ENCODE measurements at regions not wholly inside any gene's neighbourhood (a gene's known extent, or its start where the extent isn't known, plus 50 kb on each side); places are given as distances from the start of the nearest gene placed in this dataset.

DNA sequence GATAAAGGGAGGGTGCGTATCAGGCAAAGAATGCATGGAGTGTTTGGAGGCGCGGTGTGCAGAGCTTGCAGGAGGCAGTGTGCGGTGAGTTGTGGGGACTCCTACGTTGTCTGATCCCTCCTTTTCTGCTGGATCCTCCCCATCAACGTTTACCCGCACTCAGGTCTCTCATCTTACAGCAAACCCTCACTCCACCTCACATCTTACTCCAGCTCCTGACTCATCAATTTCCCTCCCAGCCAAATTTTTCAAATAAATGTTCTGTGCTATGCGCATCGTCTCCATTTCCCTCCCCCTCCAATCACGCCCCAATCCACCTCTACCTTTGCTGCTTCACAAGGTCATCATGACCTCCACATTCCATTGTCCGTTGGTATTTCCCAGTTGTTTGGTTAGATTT, 138.9 kb upstream of the KLF4 start:
- no peak for DNase-seq (ENCODE audit: low spot score)

DNA sequence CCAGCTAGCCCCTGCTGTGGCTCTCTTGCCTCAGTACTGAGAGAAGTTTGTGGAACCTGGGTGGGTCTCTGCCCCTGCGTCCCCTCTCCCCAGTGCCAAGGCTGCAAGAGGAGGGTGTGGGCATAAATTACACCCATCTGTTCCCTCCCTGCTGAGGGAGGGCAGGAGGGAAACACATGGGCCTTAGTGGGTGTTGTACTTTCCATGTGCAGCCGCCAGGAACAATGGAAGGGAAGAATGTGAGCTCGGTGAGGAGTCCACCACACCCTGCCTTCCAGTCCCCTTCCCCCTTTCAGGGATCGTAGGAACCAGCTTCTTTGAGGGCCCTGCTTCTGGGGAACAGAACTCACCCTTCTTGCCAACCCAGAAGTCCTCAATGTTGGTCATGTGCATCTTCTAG, 138.2 kb upstream of the KLF4 start:
- DNase-seq (ENCODE audit: low spot score), result no peak

DNA sequence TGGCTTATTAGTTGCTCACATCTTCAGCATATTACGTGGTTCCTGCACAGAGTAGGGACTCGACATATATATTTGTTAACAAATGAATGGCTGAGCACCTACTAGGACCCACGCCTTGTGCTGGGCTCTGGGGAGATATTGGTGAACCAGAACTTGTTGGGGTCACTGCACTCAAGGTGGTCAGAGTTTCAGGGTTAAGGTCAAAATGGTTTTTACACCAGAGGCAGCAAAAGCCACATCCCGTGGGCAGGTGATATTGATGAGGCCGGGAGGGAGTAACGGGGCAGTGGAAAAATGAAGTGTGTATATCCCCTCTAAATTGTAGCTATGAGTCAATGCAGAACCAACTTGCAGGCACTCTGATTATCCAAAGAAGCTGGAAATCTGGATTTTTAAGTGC, 136.5 kb upstream of the KLF4 start:
- no peak for DNase-seq (ENCODE audit: low spot score)

DNA sequence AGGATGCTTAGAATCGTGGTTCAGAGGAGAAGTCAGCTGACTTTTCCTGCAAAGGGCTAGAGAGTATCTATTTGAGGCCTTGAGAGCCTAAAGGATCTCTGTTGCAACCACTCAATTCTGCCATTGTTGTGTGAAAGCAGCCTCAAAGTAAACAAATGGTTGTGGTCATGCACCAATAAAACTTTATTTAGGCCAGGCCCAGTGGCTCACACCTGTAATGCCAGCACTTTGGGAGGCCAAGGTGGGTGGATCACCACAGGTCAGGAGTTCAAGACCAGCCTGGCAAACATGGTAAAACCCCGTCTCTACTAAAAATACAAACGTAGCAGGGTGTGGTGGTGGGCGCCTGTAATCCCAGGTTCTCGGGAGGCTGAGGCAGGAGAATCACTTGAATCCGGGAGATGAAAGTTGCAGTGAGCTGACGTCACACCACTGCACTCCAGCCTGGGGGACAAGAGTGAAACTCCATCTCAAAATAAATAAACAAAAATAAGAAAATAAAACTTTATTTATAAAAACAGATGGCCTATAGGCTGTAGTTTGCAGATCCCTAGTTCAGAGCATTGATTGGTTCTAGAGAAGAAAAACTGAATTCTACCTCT, 135.9 kb upstream of the KLF4 start:
- DNase-seq (ENCODE audit: low spot score), result no peak

DNA sequence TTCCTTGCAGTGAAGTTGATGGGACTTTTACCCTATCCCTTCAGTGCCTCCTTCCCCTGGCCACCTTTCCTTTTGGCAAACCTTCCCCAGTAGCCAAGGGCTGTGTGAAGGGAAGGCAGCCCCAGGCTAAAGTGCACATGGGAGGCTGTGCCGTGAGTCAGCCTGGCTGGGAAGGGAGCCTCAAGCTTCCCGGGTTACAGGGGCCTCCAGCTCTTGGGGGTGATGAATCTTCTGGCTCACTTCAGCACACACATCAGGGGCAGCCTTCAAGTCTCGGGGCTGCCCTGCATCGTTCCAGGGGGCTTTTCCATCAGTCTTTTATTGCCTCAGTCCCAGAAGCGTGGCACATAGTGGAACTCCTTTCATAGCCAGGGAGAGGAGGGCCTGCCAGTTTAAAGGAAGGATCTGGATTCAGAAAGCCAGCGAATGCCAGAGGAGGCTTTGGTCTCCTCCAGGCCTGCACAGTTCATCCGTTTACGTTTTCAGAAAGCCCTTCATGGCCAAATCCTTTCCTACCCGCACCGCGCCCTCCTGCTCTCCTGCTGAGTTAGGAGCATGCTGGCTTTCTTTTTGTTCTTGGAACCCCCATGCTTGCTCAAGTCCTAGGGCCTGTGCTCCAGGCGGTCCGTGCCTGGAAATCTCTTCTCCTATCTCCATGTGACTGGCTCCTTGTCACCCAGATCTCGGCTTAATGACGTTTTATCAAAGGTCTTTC, 134.8 kb upstream of the KLF4 start:
- DNase-seq (ENCODE audit: low spot score), result no peak

DNA sequence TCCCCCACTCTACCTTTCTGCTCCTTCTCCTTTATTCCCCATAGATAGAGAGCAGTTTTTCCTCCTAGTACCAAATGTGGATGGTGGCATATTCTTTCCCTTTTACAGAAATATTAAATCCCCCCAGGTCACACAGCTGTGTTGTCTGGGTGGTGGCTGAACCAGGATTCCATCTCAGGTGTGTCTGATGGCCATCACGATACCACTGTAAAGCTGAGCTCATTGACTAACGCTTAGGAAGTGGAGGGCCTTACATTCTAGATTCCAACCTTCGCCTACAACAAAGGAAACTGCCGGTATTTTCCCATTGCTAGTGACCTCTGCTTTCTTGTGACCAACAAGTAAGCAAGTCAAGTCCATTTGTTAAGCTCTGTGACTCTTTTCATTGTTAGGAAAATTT, 131.9 kb upstream of the KLF4 start:
- no peak for DNase-seq (ENCODE audit: low spot score)

DNA sequence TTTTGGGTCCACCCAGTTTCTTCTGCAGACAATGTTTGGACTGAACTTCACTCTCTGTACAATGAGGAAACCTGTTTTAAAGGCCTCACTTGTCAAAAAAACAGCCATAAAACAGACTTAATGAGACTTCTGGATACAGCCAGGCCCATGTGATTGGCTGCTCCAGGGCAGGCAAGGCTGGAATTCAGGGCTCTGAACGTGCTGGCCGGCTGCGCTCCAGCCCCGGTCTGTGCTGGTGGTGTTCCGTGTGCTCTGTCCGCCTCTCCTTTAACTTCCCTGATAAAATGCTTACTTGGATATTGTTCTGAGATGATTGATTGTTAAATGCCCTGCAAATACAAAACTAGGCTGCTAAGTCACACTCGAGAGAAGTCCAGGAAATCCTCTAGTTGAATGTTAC, 131.2 kb upstream of the KLF4 start:
- no peak for DNase-seq (ENCODE audit: low spot score)

DNA sequence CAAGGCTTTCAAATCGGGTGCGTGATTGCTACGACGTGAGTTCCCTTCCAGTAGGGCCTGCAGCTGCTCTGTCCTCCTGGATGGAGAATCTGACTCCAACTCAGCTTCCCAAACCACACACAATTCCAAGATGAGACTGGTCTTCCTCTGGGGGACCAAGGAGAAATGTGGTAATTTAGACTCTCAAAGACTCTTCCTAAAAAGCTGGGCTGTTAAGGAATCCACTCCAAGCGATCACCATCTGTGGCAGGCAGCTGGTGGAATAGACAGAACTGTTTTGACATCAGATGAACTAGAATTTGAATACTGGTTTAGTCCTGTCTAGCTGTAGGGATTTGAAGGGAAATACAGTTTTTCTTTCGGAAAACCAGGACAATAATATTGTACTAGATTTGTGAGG, 130.7 kb upstream of the KLF4 start:
- no peak for DNase-seq (ENCODE audit: low spot score)

DNA sequence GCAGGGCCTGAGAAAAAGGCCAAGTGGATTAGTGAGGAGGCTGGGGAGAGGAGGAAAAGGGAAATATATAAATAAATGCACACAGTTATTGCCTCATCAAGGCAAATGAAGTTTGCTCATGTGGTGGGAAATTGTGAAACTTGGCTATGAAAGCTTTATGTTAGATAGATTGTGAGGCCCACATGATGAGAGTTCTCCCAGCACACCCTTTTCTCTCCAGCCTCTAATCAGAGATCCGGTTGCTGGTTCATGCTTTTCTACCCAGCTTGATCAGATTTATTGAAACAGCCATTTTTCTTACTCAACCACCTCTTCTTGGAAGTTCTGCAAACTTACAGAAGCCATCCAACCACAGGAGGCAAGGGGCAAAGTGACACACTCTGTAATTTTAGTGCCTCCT, 125.8 kb upstream of the KLF4 start:
- DNase-seq (ENCODE audit: low spot score), result no peak

DNA sequence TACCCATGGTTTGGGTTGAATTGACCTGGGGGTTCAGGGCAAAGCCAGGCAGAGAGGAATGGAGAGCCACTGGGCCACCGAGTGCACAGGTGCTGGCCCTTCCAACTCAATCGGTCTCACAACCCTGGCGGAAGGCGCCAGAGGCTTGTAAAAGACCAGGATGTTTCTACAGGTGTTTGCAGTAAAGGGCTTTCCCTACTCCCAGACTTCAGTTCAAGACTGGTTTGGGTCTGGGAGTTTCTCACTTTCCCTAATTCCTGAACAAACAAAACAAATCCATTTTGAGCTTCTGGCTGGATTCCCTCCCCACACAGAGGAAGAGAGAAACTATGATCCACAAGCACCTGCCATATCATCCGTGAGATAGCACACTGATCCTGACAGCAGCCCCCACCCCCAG, 125.2 kb upstream of the KLF4 start:
- DNase-seq (ENCODE audit: low spot score), result no peak

DNA sequence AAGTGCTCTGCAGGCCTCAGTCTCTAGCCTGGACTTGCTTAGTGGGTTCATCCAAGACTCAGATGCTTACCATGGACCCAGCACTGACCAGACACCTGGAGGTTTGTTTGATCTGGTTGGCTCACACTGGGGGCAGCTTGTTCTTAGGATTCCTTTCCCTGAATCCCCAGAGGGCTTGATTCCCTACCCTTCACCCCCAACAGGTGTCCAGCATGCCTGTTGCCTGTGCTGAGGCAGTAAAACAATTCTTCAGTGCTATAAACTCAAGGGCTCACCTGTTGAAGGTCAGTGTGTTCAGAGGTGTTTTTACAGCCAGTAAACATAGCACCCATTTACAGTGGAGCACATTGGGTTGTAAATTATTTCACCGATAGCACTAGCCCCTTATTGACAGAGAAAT, 123.8 kb upstream of the KLF4 start:
- no peak for DNase-seq (ENCODE audit: low spot score)

DNA sequence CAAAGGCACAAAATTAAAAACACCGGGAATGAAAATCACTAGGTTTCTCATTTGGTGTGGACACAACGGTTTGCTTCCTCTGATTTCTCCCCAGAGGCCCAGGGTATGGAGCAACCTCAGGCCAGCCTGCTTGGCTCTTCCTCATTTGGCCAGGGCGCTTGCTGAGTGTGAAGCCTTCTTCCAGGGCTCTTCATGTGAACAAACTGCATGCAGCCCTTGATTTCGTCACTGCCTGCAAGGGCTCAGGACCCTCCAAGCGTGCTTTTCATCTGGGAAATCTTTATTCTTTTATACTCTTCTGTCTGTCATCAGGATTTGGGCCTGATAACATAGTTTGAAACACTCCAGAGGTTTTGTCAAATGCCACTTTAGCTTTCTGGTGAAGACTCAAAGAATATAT, 122.6 kb upstream of the KLF4 start:
- peak; percentile 60 for DNase-seq (ENCODE audit: low spot score)

DNA sequence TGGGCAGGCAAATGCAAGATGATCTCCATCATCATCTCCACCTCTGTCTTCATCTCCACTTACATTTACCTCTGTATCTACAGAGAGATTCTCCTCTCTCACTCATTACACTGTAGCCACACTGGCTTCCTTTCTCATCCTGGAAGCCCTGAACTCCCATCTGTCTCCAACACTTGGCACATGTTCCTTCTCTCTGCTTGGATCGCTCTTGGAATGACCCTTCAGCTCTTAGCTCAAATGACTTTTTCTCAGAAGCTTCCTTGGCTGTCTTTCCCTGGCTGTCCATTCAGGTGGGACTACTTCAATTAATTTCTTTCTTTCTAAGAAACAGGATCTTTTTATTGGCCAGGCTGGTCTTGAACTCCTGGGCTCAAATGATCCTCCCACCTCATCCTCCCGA, 120.0 kb upstream of the KLF4 start:
- DNase-seq (ENCODE audit: low spot score), result no peak

DNA sequence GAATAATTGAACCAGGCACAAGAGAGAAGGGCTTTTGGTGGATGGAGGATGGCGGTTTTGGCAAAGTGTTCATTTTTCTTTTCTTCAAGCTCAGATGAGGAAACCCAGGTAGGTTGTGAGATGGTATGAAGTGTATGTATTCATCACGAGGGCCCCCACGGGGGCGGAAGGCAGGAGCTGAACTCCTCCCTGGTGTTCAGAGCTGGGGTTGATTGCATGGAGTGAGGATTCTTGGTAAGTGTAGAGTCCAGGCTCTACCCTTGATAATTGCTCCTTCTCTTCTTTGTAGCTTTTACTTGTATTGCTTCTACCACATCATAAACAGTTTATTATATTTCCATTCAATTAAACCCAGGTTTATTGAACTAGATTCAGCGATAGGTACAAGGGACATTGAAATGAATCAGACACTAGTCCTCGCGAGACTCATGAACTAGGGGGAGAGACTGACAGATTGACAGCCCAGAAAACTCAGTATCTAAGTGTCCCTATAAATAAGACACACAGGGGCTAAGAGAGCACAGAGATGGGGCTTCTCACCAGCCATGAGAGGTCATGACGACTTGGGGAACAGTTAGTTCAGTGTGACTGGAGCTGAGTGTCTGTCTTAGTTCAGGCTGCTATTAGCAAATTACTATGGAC, 116.7 kb upstream of the KLF4 start:
- no peak for DNase-seq (ENCODE audit: low spot score)

DNA sequence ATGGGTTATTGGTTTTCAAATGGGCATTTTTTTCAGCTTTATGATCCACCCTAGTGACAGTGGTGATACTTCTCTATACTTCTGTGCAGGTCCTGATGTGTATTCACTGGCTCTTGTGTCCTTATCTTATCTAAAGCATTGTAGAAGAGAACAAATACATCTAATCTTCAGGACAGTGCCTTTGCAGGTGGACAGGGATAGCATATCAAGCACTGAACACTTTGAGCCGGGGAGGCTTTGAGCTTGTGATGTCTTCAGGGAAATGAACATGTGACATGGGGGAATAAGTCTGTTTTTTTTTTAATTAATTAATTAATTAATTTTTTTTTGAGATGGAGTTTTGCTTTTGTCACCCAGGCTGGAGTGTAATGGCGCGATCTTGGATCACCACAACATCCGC, 115.5 kb upstream of the KLF4 start:
- no peak for DNase-seq (ENCODE audit: low spot score)

DNA sequence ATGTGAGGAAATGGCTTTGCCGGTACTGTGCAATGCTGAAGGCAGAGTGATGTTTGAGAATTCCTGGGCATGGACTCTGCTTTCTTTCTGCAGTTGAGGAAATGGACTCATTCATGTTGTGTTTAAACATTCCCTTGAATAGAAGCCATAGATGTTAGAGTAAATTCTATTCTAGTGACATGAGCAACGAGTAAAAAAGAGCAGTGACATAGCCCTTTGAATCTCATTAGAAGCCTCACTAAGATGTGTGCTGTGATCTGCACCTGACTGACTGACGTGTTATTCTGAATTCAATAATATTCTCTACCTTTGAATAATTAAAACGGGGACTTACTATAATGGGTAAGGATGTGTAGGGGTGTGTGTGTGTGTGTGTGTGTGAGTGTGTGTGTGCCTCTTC, 113.7 kb upstream of the KLF4 start:
- DNase-seq (ENCODE audit: low spot score), result no peak

DNA sequence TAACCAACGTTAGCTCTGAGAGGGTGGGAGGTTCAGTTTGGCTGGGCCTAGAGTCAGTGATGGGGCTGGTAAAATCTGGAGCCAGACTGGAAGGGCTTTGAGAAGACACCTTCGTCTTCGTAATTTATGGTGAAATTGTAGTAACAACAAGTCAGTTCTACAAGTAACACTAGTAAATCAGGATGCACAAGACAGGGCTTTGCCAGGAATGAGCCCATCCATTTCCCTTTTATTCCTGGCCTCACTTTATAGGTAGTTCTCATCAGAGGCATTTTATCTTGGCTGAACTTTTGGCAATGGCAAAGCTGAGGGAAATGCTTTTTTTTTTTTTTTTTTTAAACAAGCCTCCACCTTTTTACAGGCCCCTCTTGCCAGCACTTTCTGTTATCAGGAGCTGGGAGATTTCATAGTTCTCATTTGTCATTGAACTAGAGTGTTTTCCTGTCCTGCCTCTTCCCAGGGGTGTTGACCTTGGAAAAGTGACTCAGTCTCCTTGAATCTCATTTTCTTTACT, 110.5 kb upstream of the KLF4 start:
- no peak for DNase-seq (ENCODE audit: low spot score)

DNA sequence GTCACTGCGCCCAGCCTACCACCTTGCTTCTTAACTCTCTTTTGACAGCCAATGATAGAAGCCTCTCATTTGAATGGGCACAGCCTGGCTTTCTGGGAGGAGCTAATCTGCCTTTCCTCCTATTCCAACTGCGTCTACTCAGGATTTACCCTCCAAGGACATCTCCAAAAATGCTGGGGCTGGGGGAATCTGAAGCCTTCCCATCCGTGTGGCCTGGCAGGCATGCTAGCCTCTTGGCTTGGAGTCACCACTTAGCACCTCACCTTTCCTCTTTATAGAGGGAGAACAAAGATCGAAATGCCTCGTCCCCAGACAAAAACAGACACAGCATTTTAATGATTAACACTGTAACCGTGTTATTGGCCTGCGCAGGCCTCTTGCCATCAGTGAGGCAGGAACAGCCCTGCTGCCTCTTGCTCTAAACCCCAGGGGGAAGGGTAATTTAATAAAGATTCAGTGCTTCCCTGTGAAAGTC, 108.2 kb upstream of the KLF4 start:
- DNase-seq (ENCODE audit: low spot score), result peak; percentile 49

DNA sequence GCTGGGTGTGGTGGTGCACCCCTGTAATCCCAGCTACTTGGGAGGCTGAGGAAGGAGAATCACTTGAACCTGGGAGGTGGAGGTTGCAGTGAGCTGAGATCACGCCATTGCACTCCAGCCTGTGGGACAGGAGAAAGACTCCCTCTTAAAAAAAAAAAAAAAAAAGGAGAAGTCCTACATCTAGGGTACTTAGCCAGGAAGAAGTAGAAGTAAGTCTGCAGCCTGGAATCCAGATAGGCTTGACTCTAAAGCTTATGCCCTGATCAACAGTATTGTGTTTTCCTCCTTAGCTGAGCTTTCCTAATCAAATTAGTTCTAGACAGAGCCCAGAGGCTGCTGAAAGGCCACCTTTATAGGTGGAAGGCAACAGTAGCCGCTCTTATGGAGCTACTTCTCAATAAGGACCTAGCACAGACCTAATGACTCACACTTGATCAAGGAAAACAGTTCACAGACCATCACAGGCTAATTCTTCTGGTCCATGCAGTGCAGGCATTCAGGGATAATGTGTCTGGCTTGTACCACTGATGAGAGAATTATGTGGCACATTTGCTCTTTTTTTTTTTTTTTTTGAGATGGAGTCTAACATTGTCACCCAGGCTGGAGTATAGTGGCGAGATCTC, 105.5 kb upstream of the KLF4 start:
- DNase-seq (ENCODE audit: low spot score), result no peak

DNA sequence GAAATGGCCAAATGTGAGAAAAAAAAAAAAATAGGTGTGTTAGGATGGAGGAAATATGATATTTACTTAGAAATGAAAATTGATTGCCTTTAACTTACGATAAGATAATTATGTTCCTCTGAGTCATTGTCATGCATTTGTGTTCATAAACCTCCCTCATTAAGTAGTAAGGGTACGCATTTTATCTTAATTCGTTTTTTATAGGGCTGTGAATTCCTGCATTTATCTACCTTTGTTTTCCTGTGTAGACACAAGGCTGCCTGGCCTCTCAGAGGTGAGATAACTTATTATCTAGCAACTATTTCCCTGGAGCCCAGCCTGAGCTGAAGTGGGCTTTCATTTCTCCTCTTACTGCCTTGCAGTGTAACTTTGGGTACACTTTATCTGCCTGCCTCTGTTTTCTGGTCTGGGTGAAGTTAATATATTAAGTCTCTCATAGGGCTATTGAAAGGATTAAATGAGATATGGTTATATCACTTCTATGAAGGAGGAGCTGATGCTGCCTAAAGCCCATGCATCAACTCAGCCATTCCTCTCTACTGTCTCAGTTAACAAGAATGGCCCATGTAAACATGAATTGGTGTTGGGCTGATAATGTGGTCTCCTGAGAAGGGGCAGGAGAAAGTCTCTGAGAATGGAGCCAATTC, 103.8 kb upstream of the KLF4 start:
- no peak for DNase-seq (ENCODE audit: low spot score)

DNA sequence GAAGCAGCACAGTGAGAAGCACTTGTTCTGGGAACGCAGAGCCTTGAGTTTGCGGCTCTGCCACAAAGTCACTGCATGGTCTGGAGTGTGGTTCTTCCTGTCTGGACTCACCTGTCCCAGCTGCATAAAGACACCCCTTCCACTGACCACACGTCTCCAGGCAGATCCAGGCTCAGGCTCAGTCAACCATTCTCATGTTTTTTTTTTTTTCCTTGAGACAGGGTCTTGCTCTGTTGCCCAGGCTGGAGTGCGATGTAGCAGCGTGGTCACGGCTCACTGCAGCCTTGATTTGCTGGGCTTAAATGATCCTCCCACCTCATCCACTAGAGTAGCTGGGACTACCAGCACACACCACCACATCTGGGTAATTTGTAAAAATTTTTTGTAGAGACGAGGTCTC, 102.9 kb upstream of the KLF4 start:
- no peak for DNase-seq (ENCODE audit: low spot score)

DNA sequence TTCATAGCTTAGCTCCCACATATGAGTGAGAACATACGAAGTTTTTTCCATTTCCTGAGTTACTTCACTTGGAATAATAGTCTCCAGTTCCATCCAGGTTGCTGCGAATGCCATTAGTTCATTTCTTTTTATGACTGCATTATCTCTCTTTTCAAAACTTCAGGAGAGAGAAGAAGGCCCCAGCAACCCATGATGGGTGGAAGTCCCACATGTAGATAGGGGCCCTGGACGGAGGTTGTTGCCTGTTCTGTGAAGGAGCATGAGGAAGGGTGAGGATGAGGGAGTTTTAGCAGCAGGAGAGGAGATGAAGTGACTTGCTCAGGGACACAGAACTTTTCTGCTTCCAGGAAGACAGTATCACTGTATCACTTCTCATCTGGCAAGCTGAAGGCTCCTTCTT, 102.2 kb upstream of the KLF4 start:
- DNase-seq (ENCODE audit: low spot score), result no peak

Data from mucosa of gallbladder (tissue), 1 donor.